Esophagus squamous epithelium (tissue), 5 donors: ENCODE measurements at regions not wholly inside any gene's neighbourhood (a gene's known extent, or its start where the extent isn't known, plus 50 kb on each side); places are given as distances from the start of the nearest gene placed in this dataset.

Experiments
- DNase-seq: peaks from one replicate; lab custom pipeline; 2025; lab: John Stamatoyannopoulos, UW
- H3K27ac ChIP-seq, 4 donors: fragments of 200-600 bp; sonication (generic); one replicate each; pipeline ENCODE4 v1.5.1; 2016 to 2019; ENCODE audit warnings: mild to moderate bottlenecking in 1 of 4
- H3K27me3 ChIP-seq, 4 donors: fragments of 200-600 bp; sonication (generic); 1 replicate in 3 of 4; 2 replicates in 1 of 4; pipeline versions ENCODE4 v1.5.1 to v1.6.0; 2017 to 2021; ENCODE audit warnings: antibody characterized with exemption in 1 of 4
- H3K36me3 ChIP-seq, 3 donors: fragments of 200-600 bp; sonication (generic); one replicate each; pipeline ENCODE4 v1.5.1; 2016 to 2019
- H3K4me1 ChIP-seq, 3 donors: fragments of 200-600 bp; sonication (generic); one replicate each; pipeline ENCODE4 v1.5.1; 2017 to 2019
- H3K4me3 ChIP-seq, 4 donors: fragments of 200-600 bp; sonication (generic); 1 replicate in 3 of 4; 2 replicates in 1 of 4; pipeline ENCODE4 v1.5.1; 2016 to 2019; ENCODE audit warnings: mild to moderate bottlenecking in 2 of 4, moderate library complexity in 1 of 4
- H3K9me3 ChIP-seq, 3 donors: fragments of 200-600 bp; sonication (generic); one replicate each; pipeline ENCODE4 v1.5.1; 2016 to 2019
- POLR2A ChIP-seq, 4 donors: fragments of 450-650 bp; IDR thresholded peaks; one replicate each; pipeline ENCODE4 v1.6.1; 2017; ENCODE audit warnings: antibody characterized with exemption in 4 of 4, mild to moderate bottlenecking in 4 of 4, moderate library complexity in 3 of 4
- WGBS, 2 donors: methylation state at CpG; one replicate each; pipeline ENCODE4 v1.1.5; 2018; 5-methylcytosine and 5-hydroxymethylcytosine counted together
- intact Hi-C: fragments of 100-400 bp; cut with DNase I; formaldehyde crosslinking; loops from one replicate; pipeline ENCODE4 v1.15.0; 2022
- TF ChIP-seq, protein P1 (sequence below), 6 experiments: fragments of 450-650 bp in 4 of 6; fragments of 200-600 bp in 2 of 6; sonication (generic) in 2 of 6; IDR thresholded peaks; one replicate each; pipeline ENCODE4 v1.5.1; 2016 to 2019; ENCODE audit warnings: antibody characterized with exemption in 6 of 6, mild to moderate bottlenecking in 4 of 6, moderate library complexity in 4 of 6
- donor health status: DM: yes; HTN: yes; CAD: no.

DNA sequence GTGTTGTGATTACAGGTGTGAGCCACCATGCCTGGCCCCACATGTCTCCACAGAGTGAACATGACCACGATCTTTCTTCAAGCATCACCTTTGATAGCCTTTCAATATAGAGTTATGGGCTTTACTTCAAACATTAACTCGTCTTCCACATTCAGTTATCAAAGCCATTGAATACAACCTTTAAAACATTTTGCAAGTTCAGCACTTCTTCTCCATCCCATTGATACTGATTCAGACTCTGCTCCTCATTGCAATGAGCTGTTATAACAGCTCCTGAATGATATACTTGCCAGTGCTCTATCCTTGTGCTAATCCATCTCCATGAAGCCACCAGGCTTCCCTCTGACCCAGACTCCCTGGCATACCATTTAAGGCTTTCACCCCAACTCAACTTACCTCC is 223.5 kb upstream of the EEA1 start:
- intact Hi-C loops, result no loop called here
- Histone ChIP-seq H3K36me3 (no peaks in the 10 kb centered on the region), H3K4me3 (no peak overlapping the region), H3K9me3 (no peaks in the 10 kb centered on the region), H3K4me1 (peaks cover 0 to 10% (median 9%) of the 10 kb centered on the region in 3 donors), H3K27me3 (no peaks in the 10 kb centered on the region), H3K27ac (no peak overlapping the region)
- no peak for DNase-seq
- 90 to 92% methylated on average over 2 of the region's 2 CpGs for WGBS, 2 donors
- TF ChIP-seq POLR2A (IDR thresholded peaks at IDR 0.05), result no peak
- TF ChIP-seq, protein P1, sequence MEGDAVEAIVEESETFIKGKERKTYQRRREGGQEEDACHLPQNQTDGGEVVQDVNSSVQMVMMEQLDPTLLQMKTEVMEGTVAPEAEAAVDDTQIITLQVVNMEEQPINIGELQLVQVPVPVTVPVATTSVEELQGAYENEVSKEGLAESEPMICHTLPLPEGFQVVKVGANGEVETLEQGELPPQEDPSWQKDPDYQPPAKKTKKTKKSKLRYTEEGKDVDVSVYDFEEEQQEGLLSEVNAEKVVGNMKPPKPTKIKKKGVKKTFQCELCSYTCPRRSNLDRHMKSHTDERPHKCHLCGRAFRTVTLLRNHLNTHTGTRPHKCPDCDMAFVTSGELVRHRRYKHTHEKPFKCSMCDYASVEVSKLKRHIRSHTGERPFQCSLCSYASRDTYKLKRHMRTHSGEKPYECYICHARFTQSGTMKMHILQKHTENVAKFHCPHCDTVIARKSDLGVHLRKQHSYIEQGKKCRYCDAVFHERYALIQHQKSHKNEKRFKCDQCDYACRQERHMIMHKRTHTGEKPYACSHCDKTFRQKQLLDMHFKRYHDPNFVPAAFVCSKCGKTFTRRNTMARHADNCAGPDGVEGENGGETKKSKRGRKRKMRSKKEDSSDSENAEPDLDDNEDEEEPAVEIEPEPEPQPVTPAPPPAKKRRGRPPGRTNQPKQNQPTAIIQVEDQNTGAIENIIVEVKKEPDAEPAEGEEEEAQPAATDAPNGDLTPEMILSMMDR (IDR thresholded peaks at IDR 0.05), result no peak

GRCh38 chr12:93153321-93153720 is 224.2 kb upstream of the EEA1 start:
- Histone ChIP-seq H3K36me3 (no peaks in the 10 kb centered on the region), H3K4me3 (no peak overlapping the region), H3K27ac (no peak overlapping the region), H3K9me3 (peaks cover 0 to 6% (median 0%) of the 10 kb centered on the region in 3 donors), H3K4me1 (peaks cover 0 to 10% (median 9%) of the 10 kb centered on the region in 3 donors), H3K27me3 (no peaks in the 10 kb centered on the region)
- no peak for DNase-seq
- intact Hi-C loops, result no loop called here
- 80 to 86% methylated on average over 2 of the region's 3 CpGs for WGBS, 2 donors
- TF ChIP-seq, protein P1 (IDR thresholded peaks at IDR 0.05), result no peak
- no peak for TF ChIP-seq POLR2A (IDR thresholded peaks at IDR 0.05)

DNA sequence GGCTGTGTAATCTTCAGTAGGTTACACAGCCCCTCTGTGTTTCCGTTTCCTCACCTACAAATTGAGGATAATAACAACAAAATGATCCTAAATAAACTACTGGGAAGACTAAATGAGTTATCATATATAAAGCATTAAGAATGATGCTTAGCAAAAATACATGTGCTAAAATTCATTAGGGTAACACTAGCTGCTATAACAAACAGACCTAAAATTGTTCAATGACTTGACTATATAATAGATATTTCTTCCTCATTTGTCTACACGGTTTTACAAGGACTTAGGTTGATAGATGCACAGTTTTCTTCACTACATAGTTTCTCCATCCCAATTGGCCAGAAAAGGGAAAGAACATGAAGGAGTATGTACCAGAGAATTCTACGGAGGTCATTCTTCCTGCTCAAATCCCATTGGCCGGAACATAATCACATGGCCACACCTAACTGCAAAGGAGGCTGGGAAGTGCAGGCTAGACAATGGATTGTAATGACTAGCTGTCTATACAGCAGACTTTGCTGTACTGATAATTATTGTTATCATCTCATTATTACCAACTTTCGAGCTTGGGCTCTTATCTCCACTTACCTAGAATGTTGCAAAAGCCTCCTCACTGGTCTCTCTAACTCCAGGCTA is 223.5 kb upstream of the NUDT4 start:
- no peak for DNase-seq
- Histone ChIP-seq H3K27ac (no peak overlapping the region), H3K9me3 (peaks cover 0 to 11% (median 0%) of the 10 kb centered on the region in 3 donors), H3K27me3 (no peaks in the 10 kb centered on the region), H3K4me3 (no peak overlapping the region), H3K36me3 (no peaks in the 10 kb centered on the region), H3K4me1 (peaks cover 0 to 10% (median 9%) of the 10 kb centered on the region in 3 donors)
- TF ChIP-seq, protein P1 (IDR thresholded peaks at IDR 0.05), result no peak
- no peak for TF ChIP-seq POLR2A (IDR thresholded peaks at IDR 0.05)
- WGBS, 2 donors, result 92% methylated on average over 5 of the region's 5 CpGs
- intact Hi-C loops, result no loop called here

DNA sequence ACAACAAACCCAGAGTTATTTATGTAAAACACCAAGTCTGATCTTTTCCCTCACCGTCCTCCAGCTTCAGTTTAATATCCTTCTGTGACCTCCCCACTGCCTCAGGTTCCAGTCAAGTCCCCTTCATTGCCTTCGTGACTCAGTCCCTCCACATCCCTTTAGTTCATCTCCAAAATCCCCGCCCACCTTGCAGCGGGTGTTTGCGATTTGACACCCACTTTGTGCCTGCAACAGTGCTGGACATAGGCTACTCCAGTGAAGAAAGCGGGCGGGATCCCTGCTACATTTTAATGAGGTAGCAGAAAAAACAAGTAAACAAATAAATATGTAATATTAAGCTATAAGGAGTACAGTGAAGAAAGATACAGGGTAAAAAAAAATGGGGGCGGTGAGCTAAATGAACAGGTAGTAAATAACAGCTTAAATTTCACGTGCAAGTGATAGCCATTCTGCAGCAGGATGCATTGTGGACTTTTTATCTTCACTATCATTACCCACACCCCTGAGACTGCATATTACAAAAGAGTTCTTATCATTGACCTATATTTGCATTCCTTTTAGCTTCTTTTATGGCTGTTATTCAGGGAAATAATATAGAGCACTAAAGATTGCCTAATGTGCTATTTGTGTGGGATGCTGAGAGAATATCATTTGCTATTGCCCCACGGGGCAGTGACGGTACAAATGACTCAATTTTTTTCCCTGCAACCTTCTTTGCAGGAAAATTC is 222.8 kb upstream of the NUDT4 start:
- 74 to 78% methylated on average over 11 of the region's 11 CpGs for WGBS, 2 donors
- H3K27me3 ChIP-seq, result no peaks in the 10 kb centered on the region
- intact Hi-C loops, result no loop called here
- TF ChIP-seq POLR2A (IDR thresholded peaks at IDR 0.05), result no peak
- TF ChIP-seq, protein P1 (IDR thresholded peaks at IDR 0.05), result no peak
- H3K9me3 ChIP-seq, result peaks cover 0 to 11% (median 0%) of the 10 kb centered on the region in 3 donors
- H3K4me3 ChIP-seq, result no peak overlapping the region
- H3K36me3 ChIP-seq, result no peaks in the 10 kb centered on the region
- H3K27ac ChIP-seq, result no peak overlapping the region
- DNase-seq, result no peak
- peaks cover 0 to 10% (median 9%) of the 10 kb centered on the region in 3 donors for H3K4me1 ChIP-seq

DNA sequence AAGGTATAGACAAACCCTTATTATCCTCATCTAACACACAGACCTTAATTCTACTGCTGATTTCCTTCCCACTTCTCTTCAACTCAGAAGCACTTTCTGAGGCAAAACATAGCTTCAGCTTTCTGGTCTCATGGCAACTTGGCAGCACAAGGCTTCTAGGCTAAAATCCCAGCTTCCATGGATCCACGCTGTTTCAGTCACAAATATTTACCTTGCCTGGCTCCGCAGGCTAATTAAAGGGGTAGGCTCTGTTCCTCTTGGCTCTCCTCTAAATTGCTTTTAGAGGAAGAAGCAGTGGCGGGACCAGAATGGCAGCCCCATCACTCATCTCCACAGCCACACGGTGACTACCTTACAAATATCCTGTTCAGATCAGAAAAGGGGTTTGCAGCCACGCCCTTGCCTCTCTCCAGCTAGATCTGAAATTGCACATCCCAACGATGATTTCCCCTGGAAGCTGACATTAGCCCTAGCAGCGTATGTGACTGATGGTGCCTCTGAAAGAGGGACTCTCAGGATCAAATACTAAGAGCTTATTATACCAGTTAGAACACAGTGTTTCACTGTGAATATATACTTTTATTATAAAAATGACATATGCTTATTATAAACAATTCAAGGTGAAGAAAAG is 221.5 kb upstream of the NUDT4 start:
- Histone ChIP-seq H3K9me3 (peaks cover 0 to 11% (median 0%) of the 10 kb centered on the region in 3 donors), H3K36me3 (no peaks in the 10 kb centered on the region), H3K27me3 (no peaks in the 10 kb centered on the region), H3K4me1 (peaks cover 0 to 10% (median 9%) of the 10 kb centered on the region in 3 donors), H3K27ac (no peak overlapping the region), H3K4me3 (no peak overlapping the region)
- intact Hi-C loops, result no loop called here
- no peak for TF ChIP-seq POLR2A (IDR thresholded peaks at IDR 0.05)
- TF ChIP-seq, protein P1 (IDR thresholded peaks at IDR 0.05), result no peak
- DNase-seq, result no peak
- WGBS, 2 donors, result 33 to 50% methylated on average over 4 to 6 of the region's 7 CpGs
